Upper lobe of left lung (tissue), 6 donors: ENCODE measurements at regions not wholly inside any gene's neighbourhood (a gene's known extent, or its start where the extent isn't known, plus 50 kb on each side); places are given as distances from the start of the nearest gene placed in this dataset.
"Not testable (repeated sequence)": the region's sequence is repeated elsewhere in the genome, so short reads cannot be mapped to it uniquely, and the experiment has no call there.

ENCODE experiments used
- ATAC-seq, 2 donors: fragments of 200-7000 bp; cut with Tn5 transposase; one replicate each; pipeline ENCODE4 v1.9.1; 2022; ENCODE audit warnings: mild to moderate bottlenecking in 2 of 2, moderate library complexity in 2 of 2; ENCODE audit not compliant: low FRiP score in 2 of 2
- DNase-seq, 2 donors: peaks; one replicate each; pipeline ENCODE4 v3.0.0-alpha.2; 2019 to 2020
- H3K27ac ChIP-seq, 4 donors: fragments of 200-600 bp; sonication (generic); one replicate each; pipeline ENCODE4 v1.5.1; 2016 to 2019
- H3K27me3 ChIP-seq, 4 donors: fragments of 200-600 bp; sonication (generic); one replicate each; pipeline ENCODE4 v1.5.1; 2017 to 2019
- H3K36me3 ChIP-seq, 4 donors: fragments of 200-600 bp; sonication (generic); one replicate each; pipeline ENCODE4 v1.5.1; 2016 to 2019
- H3K4me1 ChIP-seq, 4 donors: fragments of 200-600 bp; sonication (generic); one replicate each; pipeline ENCODE4 v1.5.1; 2018 to 2019
- H3K4me3 ChIP-seq, 4 donors: fragments of 200-600 bp; sonication (generic); one replicate each; pipeline ENCODE4 v1.5.1; 2017 to 2019; ENCODE audit warnings: mild to moderate bottlenecking in 2 of 4, moderate library complexity in 1 of 4
- H3K9me3 ChIP-seq, 4 donors: fragments of 200-600 bp; sonication (generic); one replicate each; pipeline ENCODE4 v1.5.1; 2018 to 2019
- CTCF ChIP-seq, 6 experiments: fragments of 450-650 bp in 4 of 6; fragments of 200-600 bp in 2 of 6; sonication (generic) in 2 of 6; IDR thresholded peaks; one replicate each; pipeline ENCODE4 v1.5.1; 2016 to 2019; ENCODE audit warnings: antibody characterized with exemption in 6 of 6
- EP300 ChIP-seq, 4 donors: sonication (generic); formaldehyde crosslinking; IDR thresholded peaks; one replicate each; pipeline ENCODE4 v1.5.1; 2017; ENCODE audit warnings: antibody characterized with exemption in 4 of 4, control low read depth in 2 of 4
- POLR2A ChIP-seq, 4 donors: fragments of 450-650 bp; IDR thresholded peaks; one replicate each; pipeline ENCODE4 v1.5.1; 2016 to 2017; ENCODE audit warnings: antibody characterized with exemption in 4 of 4, mild to moderate bottlenecking in 2 of 4
- POLR2AphosphoS5 ChIP-seq, 2 donors: sonication (generic); formaldehyde crosslinking; IDR thresholded peaks; one replicate each; pipeline ENCODE4 v1.5.1; 2017; ENCODE audit warnings: antibody characterized with exemption in 2 of 2
- WGBS, 2 donors: methylation state at CpG; one replicate each; pipeline ENCODE4 v1.1.5; 2017 to 2018; 5-methylcytosine and 5-hydroxymethylcytosine counted together
- donor health status: DM: no; HTN: no; CAD: no; lungs with moderate emphysema.
- donor health status: DM: no; HTN: yes; CAD: no; lungs with severe emphysema.

DNA sequence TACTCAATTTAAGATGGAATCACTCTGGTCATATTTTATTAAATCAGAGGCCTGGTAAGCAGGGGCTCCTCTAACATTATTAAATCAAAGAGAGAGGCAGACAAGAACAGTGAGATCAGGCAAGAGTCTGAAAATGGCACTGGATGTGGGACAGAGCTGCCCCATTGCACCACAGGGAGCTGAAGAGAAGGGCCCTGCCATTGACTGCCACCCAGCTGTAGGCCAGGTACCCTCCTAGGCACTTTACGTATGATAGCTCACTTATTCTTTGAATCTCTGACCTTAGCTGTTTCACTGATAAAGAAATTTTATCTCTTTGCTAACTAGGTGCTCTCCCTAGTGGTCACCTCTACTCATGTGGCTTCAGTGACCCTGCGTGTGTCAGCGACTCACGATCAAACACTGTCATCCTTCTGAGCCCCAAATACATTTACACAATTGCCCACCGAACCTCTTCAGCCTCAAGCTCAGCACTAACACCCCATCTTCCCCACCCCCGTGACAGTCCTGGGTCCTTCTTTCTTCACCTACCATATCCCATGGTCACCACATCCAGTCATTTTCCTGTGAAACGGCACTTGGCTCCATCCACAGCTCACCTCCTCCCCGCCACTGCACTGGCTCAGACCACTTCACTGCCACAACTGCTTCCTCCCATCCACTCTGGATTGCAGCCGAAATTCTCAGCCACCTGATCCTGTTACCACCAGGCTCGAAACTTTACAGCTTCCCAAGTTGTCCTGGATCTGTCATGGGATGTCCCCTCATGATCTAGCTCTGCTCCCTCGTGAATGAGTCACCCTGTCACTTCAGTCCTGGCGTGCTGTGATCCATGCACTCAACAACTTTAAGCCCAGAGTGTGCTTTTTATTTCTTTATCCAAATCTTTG, 97.3 kb upstream of the SYT6 start:
- Histone ChIP-seq H3K27me3 (no peaks in the 10 kb centered on the region), H3K36me3 (no peaks in the 10 kb centered on the region), H3K4me3 (no peak overlapping the region), H3K27ac (no peak overlapping the region), H3K9me3 (peaks cover 0 to 13% (median 0%) of the 10 kb centered on the region in 4 donors), H3K4me1 (no peaks in the 10 kb centered on the region)
- DNase-seq (no peak), ATAC-seq (peak in 1 of 2 donors; percentile 51)
- WGBS, 2 donors = 76 to 82% methylated on average over 12 of the region's 12 CpGs
- no peak for TF ChIP-seq CTCF (IDR thresholded peaks at IDR 0.05)
- no peak for TF ChIP-seq EP300 (IDR thresholded peaks at IDR 0.05)
- no peak for TF ChIP-seq POLR2AphosphoS5 (IDR thresholded peaks at IDR 0.05)
- TF ChIP-seq POLR2A (IDR thresholded peaks at IDR 0.05) = no peak

DNA sequence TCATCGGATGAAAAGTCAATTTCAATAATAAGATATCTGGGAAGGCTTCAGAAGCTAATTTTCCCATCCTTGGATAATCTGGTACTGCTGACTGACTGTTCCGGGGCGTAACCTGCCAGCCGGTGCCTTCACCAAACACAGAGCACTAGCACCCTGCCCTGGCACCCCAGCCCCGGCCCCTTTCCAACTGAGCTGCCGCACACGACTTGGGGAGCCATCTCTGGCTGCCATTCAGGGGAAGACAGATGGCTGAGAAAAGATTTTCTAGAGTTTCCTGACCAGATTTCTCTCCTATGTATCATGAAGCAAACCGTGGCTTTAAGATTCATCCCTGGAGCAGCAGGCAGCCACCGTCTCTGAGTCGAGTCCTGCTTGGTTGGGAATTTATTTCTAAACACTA, 96.0 kb upstream of the SYT6 start:
- H3K4me3 ChIP-seq = no peak overlapping the region
- no peaks in the 10 kb centered on the region for H3K36me3 ChIP-seq
- peak in 1 of 2 donors; percentile 20 for DNase-seq
- H3K4me1 ChIP-seq = no peaks in the 10 kb centered on the region
- H3K27ac ChIP-seq = no peak overlapping the region
- no peaks in the 10 kb centered on the region for H3K27me3 ChIP-seq
- peaks cover 0 to 6% (median 0%) of the 10 kb centered on the region in 4 donors for H3K9me3 ChIP-seq
- TF ChIP-seq POLR2AphosphoS5 (IDR thresholded peaks at IDR 0.05) = no peak
- TF ChIP-seq POLR2A (IDR thresholded peaks at IDR 0.05) = no peak
- no peak for TF ChIP-seq EP300 (IDR thresholded peaks at IDR 0.05)
- TF ChIP-seq CTCF (IDR thresholded peaks at IDR 0.05) = no peak
- WGBS, 2 donors = 75 to 85% methylated on average over 5 to 10 of the region's 10 CpGs
- no peak for ATAC-seq

GRCh38 chr1:114248162-114248561, 94.5 kb upstream of the SYT6 start:
- ATAC-seq (no peak), DNase-seq (no peak)
- H3K27ac ChIP-seq = no peak overlapping the region
- no peaks in the 10 kb centered on the region for H3K4me1 ChIP-seq
- H3K36me3 ChIP-seq = no peaks in the 10 kb centered on the region
- no peaks in the 10 kb centered on the region for H3K9me3 ChIP-seq
- H3K27me3 ChIP-seq = no peaks in the 10 kb centered on the region
- TF ChIP-seq POLR2AphosphoS5 (IDR thresholded peaks at IDR 0.05) = no peak
- TF ChIP-seq EP300 (IDR thresholded peaks at IDR 0.05) = no peak
- TF ChIP-seq POLR2A (IDR thresholded peaks at IDR 0.05) = no peak
- TF ChIP-seq CTCF (IDR thresholded peaks at IDR 0.05) = no peak
- H3K4me3 ChIP-seq = no peak overlapping the region
- 83 to 85% methylated on average over 3 of the region's 3 CpGs for WGBS, 2 donors

DNA sequence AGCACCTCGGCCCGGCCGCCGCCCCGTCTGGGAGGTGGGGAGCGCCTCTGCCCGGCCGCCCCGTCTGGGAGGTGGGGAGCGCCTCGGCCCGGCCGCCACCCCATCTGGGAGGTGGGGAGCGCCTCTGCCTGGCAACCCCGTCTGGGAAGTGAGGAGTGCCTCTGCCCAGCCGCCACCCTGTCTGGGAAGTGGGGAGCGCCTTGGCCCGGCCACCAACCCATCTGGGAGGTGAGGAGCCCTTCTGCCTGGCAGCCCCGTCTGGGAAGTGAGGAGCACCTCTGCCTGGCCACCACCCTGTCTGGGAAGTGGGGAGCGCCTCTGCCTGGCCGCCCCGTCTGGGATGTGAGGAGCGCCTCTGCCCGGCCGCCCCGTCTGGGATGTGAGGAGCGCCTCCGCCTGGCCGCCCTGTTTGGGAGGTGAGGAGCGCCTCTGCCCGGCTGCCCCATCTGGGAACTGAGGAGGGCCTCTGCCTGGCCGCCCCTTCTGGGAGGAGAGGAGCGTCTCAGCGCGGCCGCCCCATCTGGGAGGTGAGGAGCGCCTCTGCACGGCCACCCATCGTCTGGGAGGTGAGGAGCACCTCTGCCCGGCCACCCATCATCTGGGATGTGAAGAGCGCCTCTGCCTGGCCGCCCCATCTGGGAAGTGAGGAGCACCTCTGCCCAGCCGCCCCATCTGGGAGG, 89.0 kb upstream of the SYT6 start:
- H3K36me3 ChIP-seq, H3K27ac ChIP-seq, H3K4me1 ChIP-seq, H3K4me3 ChIP-seq, H3K9me3 ChIP-seq, ATAC-seq, H3K27me3 ChIP-seq: not testable (repeated sequence)
- WGBS, 2 donors = 84 to 96% methylated on average over 11 to 26 of the region's 43 CpGs
- peak in 1 of 2 donors; percentile 72 for DNase-seq

- 71 to 86% methylated on average over 4 to 5 of the region's 5 CpGs for WGBS, 2 donors
Measured at GRCh38 chr1:114238053-114238452, 84.4 kb upstream of the SYT6 start.

More at GRCh38 chr1:114238053-114238452, 84.4 kb upstream of the SYT6 start:
- H3K9me3 ChIP-seq = peaks cover 0 to 7% (median 0%) of the 10 kb centered on the region in 4 donors
- H3K27me3 ChIP-seq = no peaks in the 10 kb centered on the region
- H3K4me3 ChIP-seq = no peak overlapping the region
- no peaks in the 10 kb centered on the region for H3K4me1 ChIP-seq
- no peaks in the 10 kb centered on the region for H3K36me3 ChIP-seq
- TF ChIP-seq CTCF (IDR thresholded peaks at IDR 0.05) (no peak), POLR2AphosphoS5 (IDR thresholded peaks at IDR 0.05) (no peak), EP300 (IDR thresholded peaks at IDR 0.05) (no peak), POLR2A (IDR thresholded peaks at IDR 0.05) (no peak)
- H3K27ac ChIP-seq = no peak overlapping the region
- ATAC-seq (no peak), DNase-seq (no peak)
